ENCODE measurements at regions not wholly inside any gene's neighbourhood (a gene's known extent, or its start where the extent isn't known, plus 50 kb on each side); places are given as distances from the start of the nearest gene placed in this dataset.

GRCh38 chr1:87799451-87799850 is 470.8 kb downstream of the LMO4 start:
- Histone ChIP-seq H3K4me1 (no peaks in the 10 kb centered on the region), H3K36me3 (no peaks in the 10 kb centered on the region), H3K9me3 (no peaks in the 10 kb centered on the region), H3K27ac (no peak overlapping the region), H3K4me3 (no peak overlapping the region), H3K27me3 (ENCODE audit: low read depth) (no peaks in the 10 kb centered on the region)
- no peak for TF ChIP-seq CTCF (IDR thresholded peaks at IDR 0.05)
- ATAC-seq (no peak), DNase-seq (no peak)
- intact Hi-C loops (cut with DNase I) = no loop called here

DNA sequence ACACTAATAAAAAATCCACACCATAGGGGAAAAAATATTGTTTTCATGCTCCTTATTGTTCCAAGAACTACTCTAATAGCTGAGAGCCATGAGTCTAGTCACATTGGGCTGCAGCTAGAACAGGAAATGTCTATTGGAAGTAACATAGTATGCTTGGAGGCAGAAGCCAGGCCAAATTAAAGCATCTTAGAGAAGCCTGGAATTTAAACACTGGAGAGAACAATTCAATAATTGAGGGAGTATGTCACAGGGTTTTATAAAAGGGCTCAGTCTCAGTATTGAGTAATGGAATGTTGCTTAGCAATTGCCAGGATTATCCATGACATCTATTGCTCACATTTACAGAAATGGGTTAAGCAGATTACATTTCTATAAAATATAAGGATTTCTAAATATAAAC is 471.3 kb downstream of the LMO4 start:
- Histone ChIP-seq H3K27ac (no peak overlapping the region), H3K9me3 (no peaks in the 10 kb centered on the region), H3K36me3 (no peaks in the 10 kb centered on the region), H3K4me1 (no peaks in the 10 kb centered on the region), H3K4me3 (no peak overlapping the region), H3K27me3 (ENCODE audit: low read depth) (no peaks in the 10 kb centered on the region)
- no peak for DNase-seq
- intact Hi-C loops (cut with DNase I) = no loop called here
- no peak for ATAC-seq
- TF ChIP-seq CTCF (IDR thresholded peaks at IDR 0.05) = no peak

GRCh38 chr1:87803375-87803774 is 474.7 kb downstream of the LMO4 start:
- no peaks in the 10 kb centered on the region for H3K36me3 ChIP-seq
- no peak for TF ChIP-seq CTCF (IDR thresholded peaks at IDR 0.05)
- no peak overlapping the region for H3K27ac ChIP-seq
- no peaks in the 10 kb centered on the region for H3K27me3 ChIP-seq (ENCODE audit: low read depth)
- intact Hi-C loops (cut with DNase I) = no loop called here
- ATAC-seq = no peak
- no peak overlapping the region for H3K4me3 ChIP-seq
- DNase-seq = no peak
- H3K9me3 ChIP-seq = no peaks in the 10 kb centered on the region
- H3K4me1 ChIP-seq = no peaks in the 10 kb centered on the region

GRCh38 chr1:87804128-87804527 is 475.4 kb downstream of the LMO4 start:
- no peaks in the 10 kb centered on the region for H3K36me3 ChIP-seq
- DNase-seq (no peak), ATAC-seq (no peak)
- H3K9me3 ChIP-seq = no peaks in the 10 kb centered on the region
- TF ChIP-seq CTCF (IDR thresholded peaks at IDR 0.05) = no peak
- intact Hi-C loops (cut with DNase I) = no loop called here
- no peak overlapping the region for H3K4me3 ChIP-seq
- no peaks in the 10 kb centered on the region for H3K27me3 ChIP-seq (ENCODE audit: low read depth)
- no peak overlapping the region for H3K27ac ChIP-seq
- H3K4me1 ChIP-seq = no peaks in the 10 kb centered on the region

GRCh38 chr1:87805666-87806378 is 477.1 kb downstream of the LMO4 start:
- peak in 1 of 2 donors; percentile 79 for ATAC-seq
- intact Hi-C loops (cut with DNase I) = no loop called here

More at GRCh38 chr1:87805666-87806378, 477.1 kb downstream of the LMO4 start:
- no peaks in the 10 kb centered on the region for H3K4me1 ChIP-seq
- no peaks in the 10 kb centered on the region for H3K9me3 ChIP-seq
- no peak for DNase-seq
- no peaks in the 10 kb centered on the region for H3K36me3 ChIP-seq
- H3K27me3 ChIP-seq (ENCODE audit: low read depth) = no peaks in the 10 kb centered on the region
- no peak for TF ChIP-seq CTCF (IDR thresholded peaks at IDR 0.05)
- no peak overlapping the region for H3K27ac ChIP-seq
- no peak overlapping the region for H3K4me3 ChIP-seq
